Globus pallidus (tissue), 1 donor: ENCODE measurements at regions not wholly inside any gene's neighbourhood (a gene's known extent, or its start where the extent isn't known, plus 50 kb on each side); places are given as distances from the start of the nearest gene placed in this dataset.

Source experiments
- DNase-seq: peaks from one replicate; pipeline ENCODE4 v3.0.0-alpha.2; 2015; ENCODE audit warnings: low spot score

- DNase-seq: no peak
These were observed 316.2 kb downstream of the MATN1 start for GRCh38 chr1:30406996-30407864.

GRCh38 chr1:30405631-30406212 lies 317.7 kb downstream of the MATN1 start:
- DNase-seq: no peak

- DNase-seq: no peak
These were observed 318.3 kb downstream of the MATN1 start for GRCh38 chr1:30405081-30405480.

GRCh38 chr1:30404341-30404740 lies 319.0 kb downstream of the MATN1 start:
- DNase-seq: no peak

- DNase-seq: no peak
These were observed 319.7 kb downstream of the MATN1 start for GRCh38 chr1:30403726-30404125.

GRCh38 chr1:30403061-30403645 lies 320.2 kb downstream of the MATN1 start:
- DNase-seq: no peak

- no peak for DNase-seq
These were observed 321.4 kb downstream of the MATN1 start for GRCh38 chr1:30402031-30402430.

GRCh38 chr1:30400507-30400906 lies 322.9 kb downstream of the MATN1 start:
- DNase-seq: no peak

GRCh38 chr1:30399026-30399425 lies 324.4 kb downstream of the MATN1 start:
- no peak for DNase-seq

GRCh38 chr1:30397576-30397975 lies 325.8 kb downstream of the MATN1 start:
- DNase-seq: no peak

- no peak for DNase-seq
These were observed 327.8 kb downstream of the MATN1 start for GRCh38 chr1:30395631-30396030.

- no peak for DNase-seq
These were observed 335.0 kb downstream of the MATN1 start for GRCh38 chr1:30388386-30388785.

GRCh38 chr1:30386156-30386926 lies 337.0 kb downstream of the MATN1 start:
- DNase-seq: no peak

- no peak for DNase-seq
These were observed 338.0 kb downstream of the MATN1 start for GRCh38 chr1:30385246-30385995.

GRCh38 chr1:30384286-30385245 lies 338.8 kb downstream of the MATN1 start:
- no peak for DNase-seq

GRCh38 chr1:30383221-30383711 lies 340.1 kb downstream of the MATN1 start:
- no peak for DNase-seq

GRCh38 chr1:30382496-30382895 lies 340.9 kb downstream of the MATN1 start:
- DNase-seq: no peak

GRCh38 chr1:30381671-30382365 lies 341.6 kb downstream of the MATN1 start:
- no peak for DNase-seq

GRCh38 chr1:30381266-30381665 lies 342.1 kb downstream of the MATN1 start:
- DNase-seq: no peak

GRCh38 chr1:30380625-30380984 lies 342.8 kb downstream of the MATN1 start:
- no peak for DNase-seq
